Tibial artery (tissue), 4 donors: ENCODE measurements at regions not wholly inside any gene's neighbourhood (a gene's known extent, or its start where the extent isn't known, plus 50 kb on each side); places are given as distances from the start of the nearest gene placed in this dataset.

Experiments used
- DNase-seq, 2 donors: peaks; one replicate each; pipeline ENCODE4 v3.0.0-alpha.2; 2019
- H3K27ac ChIP-seq, 2 donors: fragments of 200-600 bp; sonication (generic) in 1 of 2; 1 replicate in 1 of 2; 2 replicates in 1 of 2; pipeline ENCODE4 v1.5.1; 2018 to 2019; ENCODE audit warnings: mild to moderate bottlenecking in 1 of 2
- H3K27me3 ChIP-seq, 2 donors: fragments of 200-600 bp; sonication (generic) in 1 of 2; one replicate each; pipeline versions ENCODE4 v1.5.1 to v1.6.0; 2016 to 2019
- H3K36me3 ChIP-seq, 3 donors: fragments of 200-600 bp; sonication (generic) in 2 of 3; one replicate each; pipeline ENCODE4 v1.5.1; 2016 to 2019; ENCODE audit warnings: mild to moderate bottlenecking in 2 of 3
- H3K4me1 ChIP-seq, 4 donors: fragments of 200-600 bp; sonication (generic) in 2 of 4; 1 replicate in 3 of 4; 2 replicates in 1 of 4; pipeline ENCODE4 v1.5.1; 2016 to 2019
- H3K4me3 ChIP-seq, 2 donors: fragments of 200-600 bp; sonication (generic) in 1 of 2; 1 replicate in 1 of 2; 2 replicates in 1 of 2; pipeline ENCODE4 v1.5.1; 2018 to 2019; ENCODE audit warnings: mild to moderate bottlenecking in 2 of 2
- H3K9me3 ChIP-seq, 3 donors: fragments of 200-600 bp; sonication (generic) in 1 of 3; one replicate each; pipeline ENCODE4 v1.5.1; 2016 to 2019
- intact Hi-C: fragments of 100-400 bp; cut with DNase I; formaldehyde crosslinking; loops from one replicate; pipeline ENCODE4 v1.15.0; 2023; ENCODE audit warnings: low total_unique reads
- TF ChIP-seq, protein P1 (sequence below), 2 experiments: fragments of 200-600 bp in 1 of 2; fragments of 450-650 bp in 1 of 2; IDR thresholded peaks; one replicate each; pipeline ENCODE4 v1.5.1; 2017 to 2019; ENCODE audit warnings: antibody characterized with exemption in 2 of 2, mild to moderate bottlenecking in 1 of 2, moderate library complexity in 1 of 2

- Histone ChIP-seq H3K27me3 (no peaks in the 10 kb centered on the region), H3K4me1 (no peaks in the 10 kb centered on the region), H3K9me3 (no peaks in the 10 kb centered on the region), H3K27ac (no peak overlapping the region), H3K36me3 (no peaks in the 10 kb centered on the region), H3K4me3 (no peak overlapping the region)
- no peak for DNase-seq
- TF ChIP-seq, protein P1, sequence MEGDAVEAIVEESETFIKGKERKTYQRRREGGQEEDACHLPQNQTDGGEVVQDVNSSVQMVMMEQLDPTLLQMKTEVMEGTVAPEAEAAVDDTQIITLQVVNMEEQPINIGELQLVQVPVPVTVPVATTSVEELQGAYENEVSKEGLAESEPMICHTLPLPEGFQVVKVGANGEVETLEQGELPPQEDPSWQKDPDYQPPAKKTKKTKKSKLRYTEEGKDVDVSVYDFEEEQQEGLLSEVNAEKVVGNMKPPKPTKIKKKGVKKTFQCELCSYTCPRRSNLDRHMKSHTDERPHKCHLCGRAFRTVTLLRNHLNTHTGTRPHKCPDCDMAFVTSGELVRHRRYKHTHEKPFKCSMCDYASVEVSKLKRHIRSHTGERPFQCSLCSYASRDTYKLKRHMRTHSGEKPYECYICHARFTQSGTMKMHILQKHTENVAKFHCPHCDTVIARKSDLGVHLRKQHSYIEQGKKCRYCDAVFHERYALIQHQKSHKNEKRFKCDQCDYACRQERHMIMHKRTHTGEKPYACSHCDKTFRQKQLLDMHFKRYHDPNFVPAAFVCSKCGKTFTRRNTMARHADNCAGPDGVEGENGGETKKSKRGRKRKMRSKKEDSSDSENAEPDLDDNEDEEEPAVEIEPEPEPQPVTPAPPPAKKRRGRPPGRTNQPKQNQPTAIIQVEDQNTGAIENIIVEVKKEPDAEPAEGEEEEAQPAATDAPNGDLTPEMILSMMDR (IDR thresholded peaks at IDR 0.05) = no peak
- intact Hi-C loops = no loop called here
Observed at GRCh38 chr19:31745731-31746130, 396.5 kb upstream of the TSHZ3 start.

GRCh38 chr19:31749231-31749630, 400.0 kb upstream of the TSHZ3 start:
- Histone ChIP-seq H3K4me3 (no peak overlapping the region), H3K9me3 (no peaks in the 10 kb centered on the region), H3K36me3 (no peaks in the 10 kb centered on the region), H3K27me3 (no peaks in the 10 kb centered on the region), H3K27ac (no peak overlapping the region), H3K4me1 (no peaks in the 10 kb centered on the region)
- no peak for DNase-seq
- intact Hi-C loops = no loop called here
- TF ChIP-seq, protein P1 (IDR thresholded peaks at IDR 0.05) = no peak

DNA sequence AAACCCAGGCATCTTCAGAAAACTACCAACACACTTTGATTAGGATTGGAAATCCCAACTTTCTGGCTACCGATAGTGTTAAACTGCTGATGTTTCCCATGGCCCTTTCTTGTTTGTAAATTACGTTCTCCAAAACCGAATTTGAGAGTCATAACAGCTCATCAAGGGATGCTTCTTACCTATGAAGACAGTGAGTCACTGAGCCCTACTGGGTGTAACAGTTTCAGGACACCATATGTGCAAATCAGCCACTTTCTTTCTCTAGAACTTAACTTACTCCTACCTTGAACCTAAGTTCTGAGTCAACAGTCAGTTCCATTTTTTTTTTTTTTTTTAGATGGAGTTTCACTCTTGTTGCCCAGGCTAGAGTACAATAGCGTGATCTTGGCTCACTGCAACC, 410.1 kb upstream of the TSHZ3 start:
- no peak for DNase-seq
- Histone ChIP-seq H3K27me3 (no peaks in the 10 kb centered on the region), H3K36me3 (no peaks in the 10 kb centered on the region), H3K4me3 (no peak overlapping the region), H3K27ac (no peak overlapping the region), H3K9me3 (no peaks in the 10 kb centered on the region), H3K4me1 (no peaks in the 10 kb centered on the region)
- intact Hi-C loops = no loop called here
- TF ChIP-seq, protein P1 (IDR thresholded peaks at IDR 0.05) = no peak

- no peak for DNase-seq
- Histone ChIP-seq H3K36me3 (no peaks in the 10 kb centered on the region), H3K27me3 (no peaks in the 10 kb centered on the region), H3K4me3 (no peak overlapping the region), H3K9me3 (no peaks in the 10 kb centered on the region), H3K27ac (no peak overlapping the region), H3K4me1 (no peaks in the 10 kb centered on the region)
- TF ChIP-seq, protein P1 (IDR thresholded peaks at IDR 0.05) = no peak
- intact Hi-C loops = no loop called here
Observed at GRCh38 chr19:31761281-31761913, 412.2 kb upstream of the TSHZ3 start.

GRCh38 chr19:31770223-31770622, 421.0 kb upstream of the TSHZ3 start:
- Histone ChIP-seq H3K4me1 (no peaks in the 10 kb centered on the region), H3K4me3 (no peak overlapping the region), H3K27ac (no peak overlapping the region), H3K27me3 (no peaks in the 10 kb centered on the region), H3K36me3 (no peaks in the 10 kb centered on the region), H3K9me3 (no peaks in the 10 kb centered on the region)
- TF ChIP-seq, protein P1 (IDR thresholded peaks at IDR 0.05) = no peak
- no peak for DNase-seq
- intact Hi-C loops = no loop called here

DNA sequence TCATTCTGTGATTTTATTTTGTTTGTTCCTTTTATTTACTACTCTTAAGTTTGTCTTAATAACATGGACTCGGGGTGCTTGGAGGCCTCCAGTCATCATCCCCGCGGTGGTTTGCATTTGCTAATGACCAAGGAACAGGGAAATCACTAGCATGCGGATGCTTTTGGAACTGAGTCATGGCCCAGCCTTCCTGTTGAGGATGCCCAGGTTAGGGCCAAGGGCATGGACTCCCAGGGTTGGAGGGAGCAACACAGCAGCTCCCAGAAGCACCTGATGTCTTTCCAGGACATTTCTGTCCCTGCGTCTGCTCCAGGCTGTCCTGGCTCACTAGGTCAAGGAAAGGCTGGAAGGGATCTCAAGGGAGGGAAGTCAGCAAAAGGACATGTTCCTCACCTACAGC, 423.7 kb upstream of the TSHZ3 start:
- H3K27me3 ChIP-seq = no peaks in the 10 kb centered on the region
- intact Hi-C loops = no loop called here
- H3K27ac ChIP-seq = no peak overlapping the region
- TF ChIP-seq, protein P1 (IDR thresholded peaks at IDR 0.05) = no peak
- no peaks in the 10 kb centered on the region for H3K36me3 ChIP-seq
- no peak for DNase-seq
- H3K4me3 ChIP-seq = no peak overlapping the region
- H3K9me3 ChIP-seq = no peaks in the 10 kb centered on the region
- no peaks in the 10 kb centered on the region for H3K4me1 ChIP-seq
